Endothelial cell of umbilical vein (primary cell): ENCODE measurements at regions not wholly inside any gene's neighbourhood (a gene's known extent, or its start where the extent isn't known, plus 50 kb on each side); places are given as distances from the start of the nearest gene placed in this dataset.

Experiments
- BruUV-seq: library from RNA; stranded (reverse); fragments of 400-500 nt; replicated peaks from 2 replicates; lab custom pipeline; 2021; lab: Mats Ljungman, UMichigan
- CTCF ChIA-PET: fragments of 300-600, 350-600 bp; sonication (Branson Sonifier 250); formaldehyde crosslinking; loops from one replicate; lab custom pipeline; 2021; ENCODE audit warnings: antibody characterized with exemption, inconsistent platforms; lab: Charles Lee
- POLR2A ChIA-PET: fragments of 300-600, 350-600 bp; sonication (Branson Sonifier 250); formaldehyde crosslinking; loops from one replicate; lab custom pipeline; 2021; ENCODE audit warnings: antibody characterized with exemption, inconsistent platforms; lab: Charles Lee
- DNase-seq: peaks from one replicate; pipeline ENCODE4 v3.0.0-alpha.2; 2011; ENCODE audit warnings: low read depth, low spot score
- FAIRE-seq: peaks from 2 replicates; lab custom pipeline; 2011; peaks lifted over from hg19 to GRCh38; lab: Jason Lieb, UNC
- H2AFZ ChIP-seq: 2 replicates; pipeline ENCODE4 v1.6.0; 2012; ENCODE audit warnings: low read depth, low read length, control low read depth, inconsistent platforms
- H3K27ac ChIP-seq: 2 replicates; pipeline ENCODE4 v1.5.1; 2011; ENCODE audit warnings: low read depth, mild to moderate bottlenecking, control low read depth, low read length, moderate library complexity; ENCODE audit not compliant: insufficient read depth
- H3K27me3 ChIP-seq, 2 experiments: 2 replicates each; pipeline versions ENCODE4 v1.6.0 to v1.6.1; 2011; ENCODE audit warnings: low read length in 2 of 2, mixed read lengths in 1 of 2; ENCODE audit not compliant: control insufficient read depth in 2 of 2, insufficient read depth in 2 of 2
- H3K36me3 ChIP-seq, 2 experiments: 2 replicates in 1 of 2; 3 replicates in 1 of 2; pipeline ENCODE4 v1.5.1; 2011; ENCODE audit warnings: low read length in 2 of 2, mild to moderate bottlenecking in 1 of 2, moderate library complexity in 1 of 2; ENCODE audit not compliant: control insufficient read depth in 2 of 2, insufficient read depth in 2 of 2; ENCODE audit errors: extremely low read depth in 1 of 2
- H3K4me1 ChIP-seq: 3 replicates; pipeline ENCODE4 v1.5.1; 2011; ENCODE audit warnings: mild to moderate bottlenecking, low read length; ENCODE audit not compliant: control insufficient read depth, insufficient read depth; ENCODE audit errors: extremely low read depth
- H3K4me2 ChIP-seq: 2 replicates; pipeline ENCODE4 v1.6.1; 2011; ENCODE audit warnings: low read length, control low read depth, mixed read lengths; ENCODE audit not compliant: insufficient read depth
- H3K4me3 ChIP-seq, 3 experiments: fragments of 200-600 bp in 1 of 3; sonication (generic), shearing (Covaris generic) in 1 of 3; replicated peaks in 1 of 3; 2 replicates each; pipeline ENCODE4 v1.5.1; 2011 to 2016; ENCODE audit warnings: control low read depth in 3 of 3, low read length in 3 of 3, mild to moderate bottlenecking in 2 of 3, inconsistent platforms in 1 of 3, low read depth in 1 of 3, moderate library complexity in 1 of 3; ENCODE audit not compliant: insufficient read depth in 1 of 3
- H3K79me2 ChIP-seq: 2 replicates; pipeline ENCODE4 v1.6.0; 2012; ENCODE audit warnings: low read length, inconsistent platforms; ENCODE audit not compliant: control insufficient read depth, insufficient read depth
- H3K9ac ChIP-seq: replicated peaks from 2 replicates; pipeline ENCODE3; 2011; ENCODE audit warnings: low read length, control low read depth; ENCODE audit not compliant: insufficient read depth; ENCODE audit errors: extremely low read depth
- H3K9me1 ChIP-seq: replicated peaks from 3 replicates; pipeline ENCODE4 v1.6.0; 2011; ENCODE audit warnings: mild to moderate bottlenecking, low read length; ENCODE audit not compliant: control insufficient read depth, insufficient read depth; ENCODE audit errors: extremely low read depth
- H3K9me3 ChIP-seq: replicated peaks from 2 replicates; pipeline ENCODE4 v1.5.1; 2012; ENCODE audit warnings: low read length, inconsistent platforms; ENCODE audit not compliant: control insufficient read depth, insufficient read depth
- H4K20me1 ChIP-seq: replicated peaks from 2 replicates; pipeline ENCODE3; 2011; ENCODE audit warnings: mild to moderate bottlenecking, low read length; ENCODE audit not compliant: control insufficient read depth, insufficient read depth; ENCODE audit errors: extremely low read depth
- CTCF ChIP-seq, 2 donors: IDR thresholded peaks; 1 replicate in 1 of 2; 2 replicates in 1 of 2; pipeline ENCODE4 v1.5.1; 2011; ENCODE audit warnings: low read length in 2 of 2, mild to moderate bottlenecking in 2 of 2, moderate library complexity in 2 of 2, control low read depth in 1 of 2, inconsistent platforms in 1 of 2, low read depth in 1 of 2; ENCODE audit not compliant: insufficient read depth in 1 of 2; ENCODE audit errors: extremely low read depth in 1 of 2
- EZH2 ChIP-seq: IDR thresholded peaks from 2 replicates; pipeline ENCODE4 v1.6.1; 2012; ENCODE audit warnings: borderline replicate concordance, low read depth, mild to moderate bottlenecking, moderate library complexity, low read length, inconsistent platforms; ENCODE audit not compliant: severe bottlenecking
- FOS ChIP-seq: IDR thresholded peaks from 2 replicates; pipeline ENCODE4 v1.6.1; 2011; ENCODE audit warnings: mild to moderate bottlenecking, low read length, moderate library complexity, borderline replicate concordance; ENCODE audit not compliant: insufficient read depth
- GATA2 ChIP-seq: IDR thresholded peaks from 2 replicates; pipeline ENCODE4 v1.7.0; 2011; ENCODE audit warnings: low read depth, mild to moderate bottlenecking, moderate library complexity, mixed read lengths, low read length; ENCODE audit not compliant: insufficient read length, insufficient read depth
- JUN ChIP-seq: IDR thresholded peaks from 2 replicates; pipeline ENCODE4 v1.6.1; 2011; ENCODE audit warnings: borderline replicate concordance, low read depth; ENCODE audit not compliant: insufficient read length, insufficient read depth
- MYC ChIP-seq: IDR thresholded peaks from one replicate; pipeline ENCODE4 v1.6.1; 2011; ENCODE audit warnings: mild to moderate bottlenecking, low read depth, low read length
- POLR2A ChIP-seq: IDR thresholded peaks from 2 replicates; pipeline ENCODE4 v1.6.1; 2012; ENCODE audit warnings: low read depth, mild to moderate bottlenecking, control low read depth, low read length
- POLR2AphosphoS5 ChIP-seq: IDR thresholded peaks from 2 replicates; pipeline ENCODE4 v1.6.1; 2012; ENCODE audit warnings: low read depth, mild to moderate bottlenecking, control low read depth, low read length, moderate library complexity; ENCODE audit not compliant: insufficient read depth
- dilution Hi-C: fragments of 300-500 bp; cut with MboI; formaldehyde crosslinking; loops from one replicate; pipeline ENCODE4 v1.15.0; 2019; ENCODE audit warnings: low sequenced_read_pairs; ENCODE audit not compliant: extremely low pct_ligation_motif_present
- intact Hi-C: fragments of 100-400 bp; cut with micrococcal nuclease; formaldehyde crosslinking; loops from one replicate; pipeline ENCODE4 v1.10.0; 2022
- TF ChIP-seq, protein P1 (sequence below): IDR thresholded peaks from 2 replicates; pipeline ENCODE4 v1.6.1; 2011; ENCODE audit not compliant: insufficient read depth, insufficient read length

- H3K9ac ChIP-seq = no peak overlapping the region
- no peak overlapping the region for H3K4me3 ChIP-seq
- no peak overlapping the region for H2AFZ ChIP-seq
- H3K4me1 ChIP-seq = no peaks in the 10 kb centered on the region
- ChIA-PET CTCF (no interaction called here), POLR2A (no interaction called here)
- no TSS peak for BruUV-seq
- no peaks in the 10 kb centered on the region for H3K9me1 ChIP-seq
- H3K27ac ChIP-seq = no peak overlapping the region
- H3K27me3 ChIP-seq = no peaks in the 10 kb centered on the region
- intact Hi-C loops = no loop called here
- no peaks in the 10 kb centered on the region for H4K20me1 ChIP-seq
- H3K36me3 ChIP-seq = no peaks in the 10 kb centered on the region
- H3K9me3 ChIP-seq = no peaks in the 10 kb centered on the region
- no peak overlapping the region for H3K4me2 ChIP-seq
- no peak for DNase-seq
- no peaks in the 10 kb centered on the region for H3K79me2 ChIP-seq
- dilution Hi-C loops = no loop called here
- no peak for FAIRE-seq
- TF ChIP-seq CTCF (IDR thresholded peaks at IDR 0.05; ENCODE audit: extremely low read depth in 1 of 2, insufficient read depth in 1 of 2, low read depth in 1 of 2, low read length in 2 of 2) (no peak), MYC (no peak), FOS (no peak), GATA2 (no peak), POLR2A (no peak), POLR2AphosphoS5 (no peak), JUN (no peak), EZH2 (no peak)
- TF ChIP-seq, protein P1, sequence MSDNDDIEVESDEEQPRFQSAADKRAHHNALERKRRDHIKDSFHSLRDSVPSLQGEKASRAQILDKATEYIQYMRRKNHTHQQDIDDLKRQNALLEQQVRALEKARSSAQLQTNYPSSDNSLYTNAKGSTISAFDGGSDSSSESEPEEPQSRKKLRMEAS = no peak
Observed at GRCh38 chr7:109503421-109503820, 933.7 kb downstream of the DNAJB9 start.
